GM18519 (cell line): ENCODE measurements at regions not wholly inside any gene's neighbourhood (a gene's known extent, or its start where the extent isn't known, plus 50 kb on each side); places are given as distances from the start of the nearest gene placed in this dataset.

Experiments used
- ATAC-seq: cut with Tn5 transposase; IDR thresholded peaks from one replicate; pipeline ENCODE4 v1.9.1; 2021; ENCODE audit warnings: mild to moderate bottlenecking, moderate library complexity; ENCODE audit not compliant: unreplicated experiment, low FRiP score

GRCh38 chr2:147101941-147102790, 742.7 kb upstream of the ACVR2A start:
- no peak for ATAC-seq

GRCh38 chr2:147100406-147101035, 744.3 kb upstream of the ACVR2A start:
- ATAC-seq, result no peak

- no peak for ATAC-seq
Measured at GRCh38 chr2:147099845-147100244, 745.0 kb upstream of the ACVR2A start.

- no peak for ATAC-seq
Measured at GRCh38 chr2:147098940-147099339, 745.9 kb upstream of the ACVR2A start.

GRCh38 chr2:147097747-147098146, 747.1 kb upstream of the ACVR2A start:
- no peak for ATAC-seq

GRCh38 chr2:147096671-147097070, 748.2 kb upstream of the ACVR2A start:
- ATAC-seq, result no peak

GRCh38 chr2:147095376-147095775, 749.5 kb upstream of the ACVR2A start:
- no peak for ATAC-seq

GRCh38 chr2:147094077-147094476, 750.8 kb upstream of the ACVR2A start:
- ATAC-seq, result no peak

- ATAC-seq, result no peak
Measured at GRCh38 chr2:147092266-147092665, 752.6 kb upstream of the ACVR2A start.

- no peak for ATAC-seq
Measured at GRCh38 chr2:147091448-147091847, 753.4 kb upstream of the ACVR2A start.

GRCh38 chr2:147088871-147089270, 756.0 kb upstream of the ACVR2A start:
- ATAC-seq, result no peak

- no peak for ATAC-seq
Measured at GRCh38 chr2:147086715-147087114, 758.1 kb upstream of the ACVR2A start.

- no peak for ATAC-seq
Measured at GRCh38 chr2:147083664-147084063, 761.2 kb upstream of the ACVR2A start.

GRCh38 chr2:147082850-147083522, 761.8 kb upstream of the ACVR2A start:
- ATAC-seq, result peak; percentile 85

GRCh38 chr2:147081831-147082230, 763.0 kb upstream of the ACVR2A start:
- no peak for ATAC-seq

GRCh38 chr2:147076634-147077033, 768.2 kb upstream of the ACVR2A start:
- no peak for ATAC-seq

- no peak for ATAC-seq
Measured at GRCh38 chr2:147068071-147068470, 776.8 kb upstream of the ACVR2A start.

- ATAC-seq, result no peak
Measured at GRCh38 chr2:147067136-147067535, 777.7 kb upstream of the ACVR2A start.

- ATAC-seq, result no peak
Measured at GRCh38 chr2:147062073-147062472, 782.8 kb upstream of the ACVR2A start.

- ATAC-seq, result no peak
Measured at GRCh38 chr2:147061269-147061668, 783.6 kb upstream of the ACVR2A start.

GRCh38 chr2:147057892-147058490, 786.8 kb upstream of the ACVR2A start:
- ATAC-seq, result no peak
